HCT116 (cell line): ENCODE measurements at regions not wholly inside any gene's neighbourhood (a gene's known extent, or its start where the extent isn't known, plus 50 kb on each side); places are given as distances from the start of the nearest gene placed in this dataset.

Source experiments
- ATAC-seq: fragments of 200-7000 bp; cut with Tn5 transposase; 2 replicates; pipeline ENCODE4 v1.9.1; 2020; ENCODE audit warnings: mild to moderate bottlenecking, moderate library complexity
- BruUV-seq: library from RNA; stranded (reverse); fragments of 400-500 nt; replicated peaks from 2 replicates; lab custom pipeline; 2021; lab: Mats Ljungman, UMichigan
- CTCF ChIA-PET: fragments of 300-600 bp; sonication (Branson Sonifier 250); formaldehyde crosslinking; loops from one replicate; lab custom pipeline; 2021; ENCODE audit warnings: antibody characterized with exemption; lab: Charles Lee
- POLR2A ChIA-PET: fragments of 300-600, 350-600 bp; sonication (Branson Sonifier 250); formaldehyde crosslinking; loops from one replicate; lab custom pipeline; 2021; ENCODE audit warnings: antibody characterized with exemption; lab: Charles Lee
- RAD21 ChIA-PET, 2 experiments: fragments of 300-600 bp; sonication (Branson Sonifier 250); formaldehyde crosslinking; loops; one replicate each; lab custom pipeline; 2023; ENCODE audit warnings: low total read pairs in 2 of 2; ENCODE audit not compliant: uncharacterized antibody in 2 of 2, unreplicated experiment in 2 of 2, low non-redundant PET in 1 of 2; lab: Charles Lee
- DNase-seq: peaks from one replicate; pipeline ENCODE4 v3.0.0-alpha.2; 2010; ENCODE audit warnings: low read depth, low spot score
- H2AFZ ChIP-seq: fragments of 200-600 bp; shearing (Covaris generic), sonication (generic); 2 replicates; pipeline ENCODE4 v1.6.1; 2017; ENCODE audit warnings: low read depth, mixed run types, mixed read lengths, antibody characterized with exemption, low read length; ENCODE audit not compliant: poor library complexity, severe bottlenecking
- H3K27ac ChIP-seq: 2 replicates; pipeline ENCODE4 v1.5.1; 2012; ENCODE audit warnings: low read depth, low read length
- H3K27me3 ChIP-seq: fragments of 200-600 bp; sonication (generic); 2 replicates; pipeline ENCODE4 v1.6.1; 2016; ENCODE audit warnings: mixed run types, low read length, mixed read lengths; ENCODE audit not compliant: insufficient read depth
- H3K36me3 ChIP-seq, 2 experiments: fragments of 200-500 bp in 1 of 2; fragments of 200-600 bp in 1 of 2; sonication (Bioruptor generic) in 1 of 2; sonication (generic) in 1 of 2; 2 replicates each; pipeline versions ENCODE4 v1.5.1 to v1.6.1; 2014 to 2016; ENCODE audit warnings: low read length in 2 of 2, inconsistent platforms in 1 of 2, mixed read lengths in 1 of 2, mixed run types in 1 of 2; ENCODE audit not compliant: insufficient read depth in 2 of 2, control insufficient read depth in 1 of 2
- H3K4me1 ChIP-seq, 2 experiments: fragments of 200-600 bp in 1 of 2; sonication (generic) in 1 of 2; 2 replicates each; pipeline versions ENCODE4 v1.5.1 to v1.6.1; 2012 to 2017; ENCODE audit warnings: low read length in 2 of 2, inconsistent platforms in 1 of 2, mild to moderate bottlenecking in 1 of 2, mixed read lengths in 1 of 2, mixed run types in 1 of 2, moderate library complexity in 1 of 2; ENCODE audit not compliant: insufficient read depth in 2 of 2, control insufficient read depth in 1 of 2
- H3K4me2 ChIP-seq: fragments of 200-600 bp; sonication (generic); 2 replicates; pipeline ENCODE4 v1.6.1; 2017; ENCODE audit warnings: mixed run types, low read length, mixed read lengths
- H3K4me3 ChIP-seq, 2 experiments: fragments of 200-600 bp in 1 of 2; sonication (generic) in 1 of 2; replicated peaks in 1 of 2; 2 replicates each; pipeline ENCODE4 v1.5.1; 2011 to 2016; ENCODE audit warnings: low read length in 2 of 2, control low read depth in 1 of 2, low read depth in 1 of 2, mild to moderate bottlenecking in 1 of 2, mixed read lengths in 1 of 2, mixed run types in 1 of 2
- H3K79me2 ChIP-seq: fragments of 200-600 bp; sonication (generic); 2 replicates; pipeline ENCODE4 v1.6.1; 2017; ENCODE audit warnings: mild to moderate bottlenecking, mixed run types, low read length, moderate library complexity, mixed read lengths; ENCODE audit not compliant: insufficient read depth
- H3K9ac ChIP-seq: fragments of 200-600 bp; sonication (generic); 2 replicates; pipeline ENCODE4 v1.6.1; 2016; ENCODE audit warnings: low read length, mixed read lengths
- H3K9me2 ChIP-seq: fragments of 200-600 bp; sonication (generic), shearing (Covaris generic); 2 replicates; pipeline ENCODE4 v1.6.1; 2017; ENCODE audit warnings: mixed run types, mild to moderate bottlenecking, moderate library complexity; ENCODE audit not compliant: insufficient read depth
- H3K9me3 ChIP-seq, 2 experiments: fragments of 200-500 bp in 1 of 2; fragments of 200-600 bp in 1 of 2; sonication (Bioruptor generic) in 1 of 2; sonication (generic) in 1 of 2; 2 replicates each; pipeline ENCODE4 v1.6.1; 2014 to 2017; ENCODE audit warnings: low read length in 2 of 2, mixed read lengths in 2 of 2, inconsistent platforms in 1 of 2, low read depth in 1 of 2, mild to moderate bottlenecking in 1 of 2, mixed run types in 1 of 2, moderate library complexity in 1 of 2; ENCODE audit not compliant: control insufficient read depth in 1 of 2, insufficient read depth in 1 of 2
- H4K20me1 ChIP-seq: fragments of 200-600 bp; sonication (generic), shearing (Covaris generic); 2 replicates; pipeline ENCODE4 v1.6.1; 2017; ENCODE audit warnings: mixed run types, mild to moderate bottlenecking, moderate library complexity; ENCODE audit not compliant: insufficient read depth
- CBX3 ChIP-seq: IDR thresholded peaks from 2 replicates; pipeline ENCODE4 v1.6.1; 2012; ENCODE audit warnings: low read depth
- CTCF ChIP-seq, 3 experiments: fragments of 200-600 bp in 1 of 3; sonication (generic) in 1 of 3; IDR thresholded peaks in 2 of 3; conservative IDR thresholded peaks in 1 of 3; 2 replicates each; pipeline ENCODE4 v1.5.1; 2012 to 2017; ENCODE audit warnings: low read depth in 2 of 3, low read length in 2 of 3, antibody characterized with exemption in 1 of 3, borderline replicate concordance in 1 of 3, control low read depth in 1 of 3, mild to moderate bottlenecking in 1 of 3, mixed read lengths in 1 of 3, mixed run types in 1 of 3, moderate library complexity in 1 of 3; ENCODE audit not compliant: insufficient read depth in 1 of 3
- ELF1 ChIP-seq: IDR thresholded peaks from 2 replicates; pipeline ENCODE4 v1.6.1; 2012; ENCODE audit warnings: low read depth, borderline replicate concordance
- EZH2 ChIP-seq: fragments of 200-600 bp; sonication (generic); IDR thresholded peaks from 2 replicates; pipeline ENCODE4 v1.6.1; 2017; ENCODE audit warnings: antibody characterized with exemption, mixed run types
- FOSL1 ChIP-seq: IDR thresholded peaks from 2 replicates; pipeline ENCODE4 v1.6.1; 2012; ENCODE audit warnings: low read depth
- JUND ChIP-seq: IDR thresholded peaks from 2 replicates; pipeline ENCODE4 v1.6.1; 2012
- POLR2A ChIP-seq: IDR thresholded peaks from 2 replicates; pipeline ENCODE4 v1.7.0; 2011; ENCODE audit warnings: borderline replicate concordance; ENCODE audit not compliant: insufficient read depth, insufficient read length; ENCODE audit errors: extremely low read depth
- POLR2AphosphoS5 ChIP-seq: IDR thresholded peaks from 2 replicates; pipeline ENCODE4 v1.6.1; 2011; ENCODE audit warnings: mild to moderate bottlenecking, low read depth, low read length, moderate library complexity
- RAD21 ChIP-seq: IDR thresholded peaks from 2 replicates; pipeline ENCODE4 v1.6.1; 2012; ENCODE audit warnings: low read depth, mild to moderate bottlenecking
- REST ChIP-seq: IDR thresholded peaks from 2 replicates; pipeline ENCODE4 v1.6.1; 2012; ENCODE audit warnings: low read depth
- SIN3A ChIP-seq: IDR thresholded peaks from 2 replicates; pipeline ENCODE4 v1.6.1; 2012; ENCODE audit warnings: low read depth
- YY1 ChIP-seq: IDR thresholded peaks from 2 replicates; pipeline ENCODE4 v1.6.1; 2011; ENCODE audit warnings: low read length, low read depth, moderate library complexity, mild to moderate bottlenecking; ENCODE audit not compliant: insufficient replicate concordance; ENCODE audit errors: extremely low read depth
- ZFX ChIP-seq: fragments of 450-650 bp; IDR thresholded peaks from 2 replicates; pipeline ENCODE4 v1.6.1; 2017
- ZNF274 ChIP-seq: fragments of 200-500 bp; sonication (Bioruptor generic); IDR thresholded peaks from 2 replicates; pipeline ENCODE4 v1.6.1; 2014; ENCODE audit warnings: mild to moderate bottlenecking, low read depth, low read length, inconsistent platforms
- intact Hi-C: fragments of 100-400 bp; cut with micrococcal nuclease; formaldehyde crosslinking; loops from 2 replicates; pipeline ENCODE4 v1.10.0; 2022
- TF ChIP-seq, protein P1 (sequence below): IDR thresholded peaks from 2 replicates; pipeline ENCODE4 v1.6.1; 2011; ENCODE audit warnings: mild to moderate bottlenecking, low read length, moderate library complexity; ENCODE audit not compliant: insufficient replicate concordance; ENCODE audit errors: extremely low read depth

DNA sequence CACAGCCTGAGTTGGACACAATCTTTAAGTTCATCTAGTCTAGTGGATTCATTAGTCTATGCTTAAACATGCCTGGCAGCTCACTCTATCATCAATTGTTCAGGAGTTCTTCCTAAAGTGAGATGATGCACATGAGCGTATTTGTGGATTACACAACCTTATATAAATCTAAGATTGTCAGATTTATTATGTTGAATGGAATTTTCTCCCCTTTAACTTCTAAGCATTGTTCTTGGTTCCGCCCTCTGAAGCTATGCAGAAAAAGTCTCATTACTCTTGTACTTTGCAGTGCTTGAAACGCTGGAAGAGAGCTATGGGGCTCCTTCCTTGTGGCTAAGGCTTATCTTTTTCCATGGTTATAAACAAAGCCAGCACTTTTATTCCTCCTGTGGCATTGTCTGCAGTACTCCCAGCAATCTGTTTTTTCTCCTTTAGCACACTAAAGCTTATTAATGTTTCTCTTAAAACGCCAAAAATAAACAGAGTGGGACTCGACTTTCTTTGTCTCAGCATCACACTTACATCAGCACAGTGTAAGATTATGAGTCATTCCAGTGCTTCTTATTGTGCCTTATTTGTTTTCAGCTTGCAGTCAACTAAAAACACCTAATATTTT is 316.8 kb upstream of the CAMK1G start:
- Histone ChIP-seq H3K9me3 (no peaks in the 10 kb centered on the region), H3K4me3 (no peak overlapping the region), H2AFZ (no peak overlapping the region), H3K9me2 (no peaks in the 10 kb centered on the region), H3K79me2 (no peaks in the 10 kb centered on the region), H3K4me1 (no peaks in the 10 kb centered on the region), H3K27me3 (no peaks in the 10 kb centered on the region; the same call in 1 of the 2 replicates), H4K20me1 (no peaks in the 10 kb centered on the region), H3K4me2 (no peak overlapping the region), H3K36me3 (no peaks in the 10 kb centered on the region), H3K27ac (no peak overlapping the region), H3K9ac (no peak overlapping the region)
- TF ChIP-seq ELF1 (no peak), ZFX (no peak), ZNF274 (no peak), EZH2 (no peak), SIN3A (no peak), REST (no peak), FOSL1 (no peak), YY1 (no peak), RAD21 (no peak), POLR2A (no peak), CTCF (IDR thresholded peaks at IDR 0.05 in 2 of 3, conservative IDR thresholded peaks at IDR 0.05 in 1 of 3; ENCODE audit: borderline replicate concordance in 1 of 3, insufficient read depth in 1 of 3, low read depth in 2 of 3, low read length in 2 of 3) (no peak), JUND (no peak), CBX3 (no peak), POLR2AphosphoS5 (no peak)
- TF ChIP-seq, protein P1, sequence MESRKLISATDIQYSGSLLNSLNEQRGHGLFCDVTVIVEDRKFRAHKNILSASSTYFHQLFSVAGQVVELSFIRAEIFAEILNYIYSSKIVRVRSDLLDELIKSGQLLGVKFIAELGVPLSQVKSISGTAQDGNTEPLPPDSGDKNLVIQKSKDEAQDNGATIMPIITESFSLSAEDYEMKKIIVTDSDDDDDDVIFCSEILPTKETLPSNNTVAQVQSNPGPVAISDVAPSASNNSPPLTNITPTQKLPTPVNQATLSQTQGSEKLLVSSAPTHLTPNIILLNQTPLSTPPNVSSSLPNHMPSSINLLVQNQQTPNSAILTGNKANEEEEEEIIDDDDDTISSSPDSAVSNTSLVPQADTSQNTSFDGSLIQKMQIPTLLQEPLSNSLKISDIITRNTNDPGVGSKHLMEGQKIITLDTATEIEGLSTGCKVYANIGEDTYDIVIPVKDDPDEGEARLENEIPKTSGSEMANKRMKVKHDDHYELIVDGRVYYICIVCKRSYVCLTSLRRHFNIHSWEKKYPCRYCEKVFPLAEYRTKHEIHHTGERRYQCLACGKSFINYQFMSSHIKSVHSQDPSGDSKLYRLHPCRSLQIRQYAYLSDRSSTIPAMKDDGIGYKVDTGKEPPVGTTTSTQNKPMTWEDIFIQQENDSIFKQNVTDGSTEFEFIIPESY, result no peak
- BruUV-seq, result no TSS peak
- intact Hi-C loops, result no loop called here
- DNase-seq (no peak), ATAC-seq (no peak)
- ChIA-PET CTCF (interaction anchor here (0.9 kb wide), 1 partner anchor 18 kb away, joined by 4 read pairs; no protein-coding TSS in a partner anchor), POLR2A (no interaction called here), RAD21 (no interaction called here)
